ENCODE measurements at regions not wholly inside any gene's neighbourhood (a gene's known extent, or its start where the extent isn't known, plus 50 kb on each side); places are given as distances from the start of the nearest gene placed in this dataset.

DNA sequence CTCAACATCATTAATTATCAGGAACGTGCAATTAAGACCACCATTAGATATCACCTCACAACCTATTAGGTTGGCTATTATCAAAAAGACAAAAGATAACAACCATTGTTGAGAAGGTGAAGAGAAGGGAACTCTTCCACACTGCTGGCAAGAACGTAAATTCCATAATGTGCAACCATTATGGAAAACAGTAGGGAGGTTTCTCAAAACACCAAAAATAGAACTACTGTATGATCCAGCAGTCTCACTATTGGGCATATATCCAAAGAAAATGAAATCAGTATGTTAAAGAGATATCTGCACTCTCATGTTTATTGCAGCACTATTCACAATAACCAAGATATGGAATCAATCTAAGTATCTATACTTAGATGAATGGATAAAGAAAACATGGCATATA lies 51.6 kb upstream of the OR4E1 start:
- H3K79me2 ChIP-seq (ENCODE audit: control insufficient read depth, insufficient read depth, low read length): no peaks in the 10 kb centered on the region
- H3K27me3 ChIP-seq (replicated peaks in 1 of 2; ENCODE audit: control insufficient read depth in 2 of 2, insufficient read depth in 2 of 2, low read length in 1 of 2): peaks cover 0 to 3% of the 10 kb centered on the region in 2 experiments; a peak in 1 of 4 replicates
- 0% methylated on average over 2 of the region's 2 CpGs for WGBS (ENCODE audit: insufficient coverage, insufficient replicate concordance, low lambda C conversion rate, missing lambda C conversion rate)
- H3K36me3 ChIP-seq (ENCODE audit: control insufficient read depth in 2 of 2, insufficient read depth in 2 of 2, low read length in 1 of 2): no peaks in the 10 kb centered on the region
- TF ChIP-seq POU2F2 (IDR thresholded peaks at IDR 0.05; ENCODE audit: borderline replicate concordance, low read depth, low read length): no peak
- TF ChIP-seq ZNF622 (IDR thresholded peaks at IDR 0.05): no peak
- TF ChIP-seq MYB (IDR thresholded peaks at IDR 0.05; ENCODE audit: borderline replicate concordance, low read depth, low read length): no peak
- TF ChIP-seq NR2F1 (conservative IDR thresholded peaks at IDR 0.05): no peak
- TF ChIP-seq SP1 (IDR thresholded peaks at IDR 0.05; ENCODE audit: low read depth, low read length): no peak
- no peak for TF ChIP-seq RUNX3 (IDR thresholded peaks at IDR 0.05; ENCODE audit: low read length)
- no peak for TF ChIP-seq POLR2A (IDR thresholded peaks at IDR 0.05; ENCODE audit: low read depth, low read length)
- DNase-seq (ENCODE audit: low read depth, low spot score): no peak
- no TSS peak for BruUV-seq (replicated peaks)
- H3K4me2 ChIP-seq (ENCODE audit: control insufficient read depth, insufficient read depth): no peak overlapping the region
- in situ Hi-C loops (cut with MboI) (no loop called here), intact Hi-C loops (cut with micrococcal nuclease; ENCODE audit: unreplicated experiment) (no loop called here)
- H2AFZ ChIP-seq (ENCODE audit: control insufficient read depth, low read depth, low read length): no peak overlapping the region
- no peak for ATAC-seq
- H3K9me3 ChIP-seq (replicated peaks; ENCODE audit: control insufficient read depth, insufficient read depth, low read length): no peaks in the 10 kb centered on the region
- FAIRE-seq: no peak
- no peak overlapping the region for H3K4me3 ChIP-seq
- no peak overlapping the region for H3K27ac ChIP-seq (ENCODE audit: control insufficient read depth, insufficient read depth)
- no peaks in the 10 kb centered on the region for H4K20me1 ChIP-seq (ENCODE audit: control insufficient read depth, insufficient read depth)
- no peak overlapping the region for H3K9ac ChIP-seq (ENCODE audit: control insufficient read depth, insufficient read depth, low read length)
- RAD21 ChIA-PET (ENCODE audit: unreplicated experiment): no interaction called here
- SMC1A ChIA-PET (ENCODE audit: uncharacterized antibody, unreplicated experiment): no interaction called here
- POLR2A ChIA-PET: no interaction called here
- H3K4me1 ChIP-seq (ENCODE audit: control insufficient read depth, insufficient read depth, low read length): no peaks in the 10 kb centered on the region
- CTCF ChIA-PET: interaction anchor here (0.6 to 1.5 kb wide), 4 partner anchors 9 to 95 kb away, joined by 3 to 5 read pairs (median 3); no protein-coding TSS in a partner anchor

DNA sequence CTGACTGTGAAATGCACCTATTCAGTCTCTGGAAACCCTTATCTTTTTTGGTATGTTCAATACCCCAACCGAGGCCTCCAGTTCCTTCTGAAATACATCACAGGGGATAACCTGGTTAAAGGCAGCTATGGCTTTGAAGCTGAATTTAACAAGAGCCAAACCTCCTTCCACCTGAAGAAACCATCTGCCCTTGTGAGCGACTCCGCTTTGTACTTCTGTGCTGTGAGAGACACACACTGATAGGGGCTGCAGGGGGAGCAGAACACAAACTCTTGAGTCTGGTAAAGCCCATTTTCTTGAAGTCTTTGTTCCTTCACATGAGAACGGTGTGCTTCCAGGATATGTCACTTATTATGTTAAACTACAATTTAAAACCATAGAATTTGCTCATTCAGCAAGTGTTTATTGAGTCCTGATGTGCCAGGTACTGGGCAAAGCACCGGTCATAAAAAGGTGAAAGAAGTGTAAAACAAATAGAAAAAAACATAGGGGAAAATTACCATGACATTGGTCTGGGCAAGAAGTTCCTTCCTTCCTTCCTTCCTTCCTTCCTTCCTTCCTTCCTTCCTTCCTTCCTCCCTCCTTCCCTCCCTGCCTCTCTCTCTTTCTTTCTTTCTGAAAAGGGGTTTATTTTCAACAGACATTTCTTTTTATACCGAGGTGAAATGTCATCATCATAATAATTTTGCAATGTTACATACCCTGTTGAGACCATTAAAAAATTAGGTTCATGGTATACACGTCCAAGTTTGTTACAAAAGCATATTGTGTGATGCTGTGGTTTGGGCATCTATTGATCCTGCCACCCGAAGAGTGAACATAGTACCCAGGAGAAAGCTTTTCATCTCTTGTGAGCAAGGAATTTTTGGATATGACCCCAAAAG lies 50.7 kb upstream of the OR4E1 start:
- in situ Hi-C loops (cut with MboI): no loop called here
- H3K27me3 ChIP-seq (replicated peaks in 1 of 2; ENCODE audit: control insufficient read depth in 2 of 2, insufficient read depth in 2 of 2, low read length in 1 of 2): peaks cover 0 to 3% of the 10 kb centered on the region in 2 experiments; a peak in 1 of 4 replicates
- ChIA-PET RAD21 (ENCODE audit: unreplicated experiment) (no interaction called here), CTCF (interaction anchor here (0.6 to 2.6 kb wide), 9 partner anchors 10 to 128 kb away, joined by 3 to 18 read pairs (median 3); no protein-coding TSS in a partner anchor), SMC1A (ENCODE audit: uncharacterized antibody, unreplicated experiment) (no interaction called here), POLR2A (no interaction called here)
- H3K9ac ChIP-seq (ENCODE audit: control insufficient read depth, insufficient read depth, low read length): no peak overlapping the region
- no peak for TF ChIP-seq NFYA (IDR thresholded peaks at IDR 0.05; ENCODE audit: borderline replicate concordance, low read depth, low read length)
- no peak overlapping the region for H3K27ac ChIP-seq (ENCODE audit: control insufficient read depth, insufficient read depth)
- FAIRE-seq: no peak
- no peak overlapping the region for H3K4me2 ChIP-seq (ENCODE audit: control insufficient read depth, insufficient read depth)
- H4K20me1 ChIP-seq (ENCODE audit: control insufficient read depth, insufficient read depth): no peaks in the 10 kb centered on the region
- no peak overlapping the region for H3K4me3 ChIP-seq
- H3K36me3 ChIP-seq (ENCODE audit: control insufficient read depth in 2 of 2, insufficient read depth in 2 of 2, low read length in 1 of 2): no peaks in the 10 kb centered on the region
- ATAC-seq: no peak
- no peaks in the 10 kb centered on the region for H3K9me3 ChIP-seq (replicated peaks; ENCODE audit: control insufficient read depth, insufficient read depth, low read length)
- no peaks in the 10 kb centered on the region for H3K4me1 ChIP-seq (ENCODE audit: control insufficient read depth, insufficient read depth, low read length)
- intact Hi-C loops (cut with micrococcal nuclease; ENCODE audit: unreplicated experiment): no loop called here
- 39% methylated on average over 8 of the region's 8 CpGs for WGBS (ENCODE audit: insufficient coverage, insufficient replicate concordance, low lambda C conversion rate, missing lambda C conversion rate)
- BruUV-seq (replicated peaks): no TSS peak
- no peak for DNase-seq (ENCODE audit: low read depth, low spot score)
- no peak overlapping the region for H2AFZ ChIP-seq (ENCODE audit: control insufficient read depth, low read depth, low read length)
- H3K79me2 ChIP-seq (ENCODE audit: control insufficient read depth, insufficient read depth, low read length): no peaks in the 10 kb centered on the region
